ENCODE measurements at regions not wholly inside any gene's neighbourhood (a gene's known extent, or its start where the extent isn't known, plus 50 kb on each side); places are given as distances from the start of the nearest gene placed in this dataset.
"Not testable (repeated sequence)": the region's sequence is repeated elsewhere in the genome, so short reads cannot be mapped to it uniquely, and the experiment has no call there.

DNA sequence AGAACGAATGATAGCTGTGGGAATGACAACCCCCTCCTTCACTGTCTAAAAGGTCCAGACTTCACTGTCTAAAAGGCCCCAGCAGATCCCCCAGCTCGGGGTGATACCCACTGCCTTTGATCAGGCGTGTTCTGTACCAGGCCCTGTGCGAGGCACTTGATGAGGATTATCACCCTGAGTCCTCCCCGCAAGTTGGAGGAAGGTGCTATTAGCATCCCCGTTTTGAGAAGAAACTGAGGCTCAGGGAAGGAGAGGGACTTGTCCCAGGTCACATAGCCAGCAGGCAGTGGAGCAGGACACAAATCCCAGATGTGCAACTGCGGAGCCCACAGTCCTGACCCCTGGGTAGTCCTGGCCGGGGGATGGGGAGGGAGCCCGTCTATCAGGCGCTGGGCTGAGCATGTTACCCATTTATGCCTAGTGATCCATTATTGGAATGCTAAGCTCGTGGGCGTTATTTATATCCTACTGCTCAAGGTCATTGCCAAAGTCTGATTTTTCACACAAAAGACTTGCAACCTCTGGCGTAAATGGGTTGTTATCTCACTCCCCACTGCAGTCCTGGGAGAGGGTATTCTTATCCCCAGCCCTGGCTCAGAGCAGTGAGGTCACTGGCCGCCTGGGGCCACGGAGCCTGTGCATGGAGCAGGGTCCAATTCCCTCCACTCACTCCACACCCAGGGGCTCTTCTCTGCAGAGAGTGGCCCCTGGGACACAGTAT is 722.2 kb downstream of the MATN1 start:
- no peak for FAIRE-seq
- no peak for TF ChIP-seq CTCF (IDR thresholded peaks at IDR 0.05; ENCODE audit: insufficient read depth, missing control alignments)

GRCh38 chr1:30000266-30000665 is 723.1 kb downstream of the MATN1 start:
- no peak for FAIRE-seq

More for the DNA sequence above, 722.2 kb downstream of the MATN1 start:
- no peak for DNase-seq (ENCODE audit: insufficient read length, low spot score)

GRCh38 chr1:29999595-29999994 is 723.8 kb downstream of the MATN1 start:
- no peak for TF ChIP-seq CTCF (IDR thresholded peaks at IDR 0.05; ENCODE audit: insufficient read depth, missing control alignments)
- FAIRE-seq (no peak), DNase-seq (ENCODE audit: insufficient read length, low spot score) (no peak)

More at GRCh38 chr1:30000266-30000665, 723.1 kb downstream of the MATN1 start:
- no peak for TF ChIP-seq CTCF (IDR thresholded peaks at IDR 0.05; ENCODE audit: insufficient read depth, missing control alignments)
- DNase-seq (ENCODE audit: insufficient read length, low spot score), result no peak

DNA sequence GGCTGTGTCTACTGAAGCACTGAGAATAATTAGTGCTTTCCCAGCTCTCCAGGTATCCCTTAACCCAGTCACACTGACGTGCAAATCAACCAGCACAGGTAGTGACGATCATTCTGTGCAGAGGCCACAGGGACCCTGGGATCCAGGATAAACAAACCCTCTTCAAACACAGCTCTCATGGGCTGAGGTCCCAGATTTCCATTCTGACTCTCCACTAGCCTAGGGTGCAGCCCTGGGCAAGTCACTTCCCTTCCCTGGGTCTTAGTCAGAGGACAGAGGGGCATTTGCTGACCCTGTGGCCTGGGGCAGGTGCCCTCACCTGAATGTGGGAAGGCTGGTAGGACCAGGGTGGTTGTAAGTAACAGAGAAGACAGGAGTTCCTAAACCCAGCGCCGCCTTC is 724.7 kb downstream of the MATN1 start:
- FAIRE-seq, result no peak
- TF ChIP-seq CTCF (IDR thresholded peaks at IDR 0.05; ENCODE audit: insufficient read depth, missing control alignments), result no peak
- no peak for DNase-seq (ENCODE audit: insufficient read length, low spot score)

- DNase-seq (ENCODE audit: insufficient read length, low spot score); FAIRE-seq: not testable (repeated sequence)
These were observed 725.6 kb downstream of the MATN1 start for GRCh38 chr1:29997818-29998217.

DNA sequence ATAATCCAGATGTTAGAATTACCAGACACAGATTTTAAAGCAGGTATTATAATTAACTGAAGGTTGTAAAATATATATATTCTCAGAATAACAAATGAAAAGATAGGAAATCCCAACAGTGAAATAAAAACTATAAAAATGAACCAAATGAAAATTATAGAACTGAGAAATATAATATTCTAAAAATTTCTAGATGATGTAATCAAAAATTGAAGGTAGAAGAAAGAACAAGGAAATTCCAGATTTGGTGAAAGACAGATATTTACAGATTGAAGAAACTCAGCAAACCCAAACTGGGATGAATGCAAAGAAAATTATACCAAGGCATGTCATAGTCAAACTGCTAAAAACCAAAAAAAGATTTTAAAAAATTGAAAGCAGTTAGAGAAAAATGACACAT is 729.4 kb downstream of the MATN1 start:
- FAIRE-seq, result no peak
- TF ChIP-seq CTCF (IDR thresholded peaks at IDR 0.05; ENCODE audit: insufficient read depth, missing control alignments), result no peak
- no peak for DNase-seq (ENCODE audit: insufficient read length, low spot score)

GRCh38 chr1:29991815-29992214 is 731.6 kb downstream of the MATN1 start:
- FAIRE-seq (no peak), DNase-seq (ENCODE audit: insufficient read length, low spot score) (no peak)
- TF ChIP-seq CTCF (IDR thresholded peaks at IDR 0.05; ENCODE audit: insufficient read depth, missing control alignments), result no peak

Data from D721Med (cell line).